OCI-LY7 (cell line): ENCODE measurements at regions not wholly inside any gene's neighbourhood (a gene's known extent, or its start where the extent isn't known, plus 50 kb on each side); places are given as distances from the start of the nearest gene placed in this dataset.

Source experiments
- BruUV-seq: library from RNA; stranded (reverse); fragments of 400-500 nt; replicated peaks from 2 replicates; lab custom pipeline; 2021; lab: Mats Ljungman, UMichigan
- CTCF ChIA-PET: fragments of 300-600 bp; sonication (Branson Sonifier 250); formaldehyde crosslinking; loops from one replicate; lab custom pipeline; 2022; ENCODE audit warnings: antibody characterized with exemption; ENCODE audit not compliant: unreplicated experiment; lab: Charles Lee
- POLR2A ChIA-PET: fragments of 300-600 bp; sonication (Branson Sonifier 250); formaldehyde crosslinking; loops from one replicate; lab custom pipeline; 2022; ENCODE audit warnings: antibody characterized with exemption; lab: Charles Lee
- DNase-seq: peaks from one replicate; pipeline ENCODE4 v3.0.0-alpha.2; 2015; ENCODE audit warnings: low spot score
- H2AFZ ChIP-seq: fragments of 200-600 bp; sonication (generic), shearing (Covaris generic); 2 replicates; pipeline ENCODE4 v1.6.1; 2014; ENCODE audit warnings: mild to moderate bottlenecking, antibody characterized with exemption, low read length, moderate library complexity
- H3K27ac ChIP-seq: fragments of 200-600 bp; sonication (generic); 2 replicates; pipeline ENCODE4 v1.5.1; 2014; ENCODE audit warnings: mixed run types, low read depth, mild to moderate bottlenecking, moderate library complexity, low read length, inconsistent platforms; ENCODE audit not compliant: poor library complexity, severe bottlenecking
- H3K36me3 ChIP-seq: fragments of 200-600 bp; sonication (generic); 2 replicates; pipeline ENCODE4 v1.6.1; 2014; ENCODE audit warnings: mild to moderate bottlenecking, antibody characterized with exemption, low read length, moderate library complexity, mixed read lengths; ENCODE audit not compliant: insufficient read depth
- H3K4me1 ChIP-seq: fragments of 200-600 bp; sonication (generic); 2 replicates; pipeline ENCODE4 v1.5.1; 2014; ENCODE audit warnings: mild to moderate bottlenecking, low read length; ENCODE audit not compliant: insufficient read depth, poor library complexity, severe bottlenecking
- H3K4me2 ChIP-seq: fragments of 200-600 bp; sonication (generic); 2 replicates; pipeline ENCODE4 v1.6.1; 2014; ENCODE audit warnings: mild to moderate bottlenecking, low read length
- H3K4me3 ChIP-seq: fragments of 200-600 bp; sonication (generic); 2 replicates; pipeline ENCODE4 v1.5.1; 2014; ENCODE audit warnings: mild to moderate bottlenecking, low read depth, low read length; ENCODE audit not compliant: poor library complexity, severe bottlenecking
- H3K79me2 ChIP-seq: fragments of 200-600 bp; sonication (generic); 2 replicates; pipeline ENCODE4 v1.6.1; 2016; ENCODE audit warnings: low read depth, mild to moderate bottlenecking, low read length, moderate library complexity, mixed read lengths; ENCODE audit not compliant: insufficient read depth
- H3K9me2 ChIP-seq: fragments of 200-600 bp; sonication (generic); 2 replicates; pipeline ENCODE4 v1.6.1; 2016; ENCODE audit warnings: mild to moderate bottlenecking, low read length, mixed read lengths; ENCODE audit not compliant: insufficient read depth
- H3K9me3 ChIP-seq: fragments of 200-600 bp; sonication (generic); 2 replicates; pipeline ENCODE4 v1.6.1; 2014; ENCODE audit warnings: mild to moderate bottlenecking, mixed run types, low read length, mixed read lengths
- H4K20me1 ChIP-seq: fragments of 200-600 bp; sonication (generic); 2 replicates; pipeline ENCODE4 v1.6.1; 2014; ENCODE audit warnings: mild to moderate bottlenecking, antibody characterized with exemption, low read length, moderate library complexity, mixed read lengths; ENCODE audit not compliant: insufficient read depth
- CTCF ChIP-seq: fragments of 200-600 bp; sonication (generic); conservative IDR thresholded peaks from 2 replicates; pipeline ENCODE4 v1.5.1; 2014; ENCODE audit warnings: mild to moderate bottlenecking, antibody characterized with exemption, low read length, moderate library complexity, mixed read lengths
- EZH2phosphoT487 ChIP-seq: fragments of 200-600 bp; sonication (generic); IDR thresholded peaks from 2 replicates; pipeline ENCODE4 v1.6.1; 2018; ENCODE audit warnings: low read depth, borderline replicate concordance, mild to moderate bottlenecking, mixed run types, antibody characterized with exemption, low read length, moderate library complexity, mixed read lengths
- intact Hi-C: fragments of 100-400 bp; cut with micrococcal nuclease; formaldehyde crosslinking; loops from one replicate; pipeline ENCODE4 v1.10.0; 2022; ENCODE audit not compliant: unreplicated experiment

- TF ChIP-seq EZH2phosphoT487 (no peak), CTCF (no peak)
- H3K79me2 ChIP-seq = no peaks in the 10 kb centered on the region
- ChIA-PET CTCF (no interaction called here), POLR2A (interaction anchor here (0.7 kb wide), 1 partner anchor 8 kb away, joined by 3 read pairs; no protein-coding TSS in a partner anchor)
- no peak overlapping the region for H3K4me2 ChIP-seq
- no peaks in the 10 kb centered on the region for H3K36me3 ChIP-seq
- H3K9me3 ChIP-seq = no peaks in the 10 kb centered on the region
- H3K4me1 ChIP-seq = no peaks in the 10 kb centered on the region
- no peaks in the 10 kb centered on the region for H3K9me2 ChIP-seq
- no peak for DNase-seq
- H3K4me3 ChIP-seq = no peak overlapping the region
- no peaks in the 10 kb centered on the region for H4K20me1 ChIP-seq
- H2AFZ ChIP-seq = no peak overlapping the region
- intact Hi-C loops = loop anchor here (5.0 to 10.0 kb wide), 2 partner anchors 1885 to 1973 kb away; no protein-coding TSS in a partner anchor
- no TSS peak for BruUV-seq
- no peak overlapping the region for H3K27ac ChIP-seq
Measured at GRCh38 chr3:88209356-88209755, 59.6 kb downstream of the C3orf38 start.

GRCh38 chr3:88211096-88211890 lies 61.5 kb downstream of the C3orf38 start:
- ChIA-PET CTCF (no interaction called here), POLR2A (interaction anchor here (0.5 to 1.1 kb wide), 2 partner anchors 213 to 321 kb away, joined by 3 read pairs; no protein-coding TSS in a partner anchor)
- intact Hi-C loops = no loop called here
- Histone ChIP-seq H3K4me3 (no peak overlapping the region), H3K9me3 (no peaks in the 10 kb centered on the region), H3K4me1 (no peaks in the 10 kb centered on the region), H3K27ac (no peak overlapping the region), H2AFZ (no peak overlapping the region), H4K20me1 (no peaks in the 10 kb centered on the region), H3K4me2 (no peak overlapping the region), H3K36me3 (no peaks in the 10 kb centered on the region), H3K9me2 (no peaks in the 10 kb centered on the region), H3K79me2 (no peaks in the 10 kb centered on the region)
- DNase-seq = no peak
- no TSS peak for BruUV-seq
- TF ChIP-seq EZH2phosphoT487 = no peak
- TF ChIP-seq CTCF = no peak
